GM03348 (cell line): ENCODE measurements at regions not wholly inside any gene's neighbourhood (a gene's known extent, or its start where the extent isn't known, plus 50 kb on each side); places are given as distances from the start of the nearest gene placed in this dataset.

ENCODE experiments used
- DNase-seq: peaks from one replicate; pipeline ENCODE4 v3.0.0; 2012; ENCODE audit warnings: low spot score

- DNase-seq: no peak
Measured at GRCh38 chr3:135473449-135473848, 492.1 kb upstream of the PPP2R3A start.

- no peak for DNase-seq
Measured at GRCh38 chr3:135487261-135487660, 478.3 kb upstream of the PPP2R3A start.

- DNase-seq: no peak
Measured at GRCh38 chr3:135490219-135490915, 475.2 kb upstream of the PPP2R3A start.

- DNase-seq: no peak
Measured at GRCh38 chr3:135491491-135492205, 473.9 kb upstream of the PPP2R3A start.

- DNase-seq: no peak
Measured at GRCh38 chr3:135495891-135496290, 469.6 kb upstream of the PPP2R3A start.

- DNase-seq: no peak
Measured at GRCh38 chr3:135497979-135498378, 467.5 kb upstream of the PPP2R3A start.

GRCh38 chr3:135499426-135499825 is 466.1 kb upstream of the PPP2R3A start:
- no peak for DNase-seq

- DNase-seq: no peak
Measured at GRCh38 chr3:135500034-135500433, 465.5 kb upstream of the PPP2R3A start.

- DNase-seq: no peak
Measured at GRCh38 chr3:135503065-135503759, 462.3 kb upstream of the PPP2R3A start.

GRCh38 chr3:135503760-135504686 is 461.5 kb upstream of the PPP2R3A start:
- DNase-seq: peak; percentile 87

GRCh38 chr3:135513106-135514059 is 452.1 kb upstream of the PPP2R3A start:
- DNase-seq: peak; percentile 15

- no peak for DNase-seq
Measured at GRCh38 chr3:135514060-135514448, 451.5 kb upstream of the PPP2R3A start.

GRCh38 chr3:135516143-135516542 is 449.4 kb upstream of the PPP2R3A start:
- DNase-seq: peak; percentile 25

GRCh38 chr3:135528413-135529015 is 437.0 kb upstream of the PPP2R3A start:
- DNase-seq: no peak

- DNase-seq: no peak
Measured at GRCh38 chr3:135532021-135532420, 433.5 kb upstream of the PPP2R3A start.

- no peak for DNase-seq
Measured at GRCh38 chr3:135538123-135538522, 427.4 kb upstream of the PPP2R3A start.

- DNase-seq: no peak
Measured at GRCh38 chr3:135539351-135539750, 426.2 kb upstream of the PPP2R3A start.

GRCh38 chr3:135539854-135540253 is 425.7 kb upstream of the PPP2R3A start:
- no peak for DNase-seq

GRCh38 chr3:135549928-135550494 is 415.5 kb upstream of the PPP2R3A start:
- DNase-seq: no peak

- DNase-seq: peak; percentile 18
Measured at GRCh38 chr3:135556174-135556573, 409.4 kb upstream of the PPP2R3A start.
